ENCODE measurements at regions not wholly inside any gene's neighbourhood (a gene's known extent, or its start where the extent isn't known, plus 50 kb on each side); places are given as distances from the start of the nearest gene placed in this dataset.
"Not testable (repeated sequence)": the region's sequence is repeated elsewhere in the genome, so short reads cannot be mapped to it uniquely, and the experiment has no call there.

GRCh38 chr21:27795418-27795817 is 828.5 kb upstream of the ADAMTS5 start:
- DNase-seq: no peak

GRCh38 chr21:27793901-27794300 is 827.0 kb upstream of the ADAMTS5 start:
- no peak for DNase-seq

- no peak for DNase-seq
Measured at GRCh38 chr21:27787046-27787445, 820.2 kb upstream of the ADAMTS5 start.

- DNase-seq: no peak
Measured at GRCh38 chr21:27779606-27780005, 812.7 kb upstream of the ADAMTS5 start.

- no peak for DNase-seq
Measured at GRCh38 chr21:27776925-27777553, 810.2 kb upstream of the ADAMTS5 start.

GRCh38 chr21:27772816-27773215 is 805.9 kb upstream of the ADAMTS5 start:
- DNase-seq: no peak

- no peak for DNase-seq
Measured at GRCh38 chr21:27771938-27772483, 805.1 kb upstream of the ADAMTS5 start.

- no peak for DNase-seq
Measured at GRCh38 chr21:27769763-27770162, 802.9 kb upstream of the ADAMTS5 start.

- DNase-seq: not testable (repeated sequence)
Measured at GRCh38 chr21:27768046-27768637, 801.3 kb upstream of the ADAMTS5 start.

GRCh38 chr21:27764056-27764455 is 797.2 kb upstream of the ADAMTS5 start:
- DNase-seq: no peak

- no peak for DNase-seq
Measured at GRCh38 chr21:27761623-27762022, 794.7 kb upstream of the ADAMTS5 start.

- no peak for DNase-seq
Measured at GRCh38 chr21:27759820-27760219, 792.9 kb upstream of the ADAMTS5 start.

- DNase-seq: no peak
Measured at GRCh38 chr21:27759091-27759659, 792.3 kb upstream of the ADAMTS5 start.

- DNase-seq: no peak
Measured at GRCh38 chr21:27756191-27756590, 789.3 kb upstream of the ADAMTS5 start.

- DNase-seq: no peak
Measured at GRCh38 chr21:27743971-27744564, 777.2 kb upstream of the ADAMTS5 start.

GRCh38 chr21:27741736-27742135 is 774.8 kb upstream of the ADAMTS5 start:
- no peak for DNase-seq

- DNase-seq: no peak
Measured at GRCh38 chr21:27740084-27740483, 773.2 kb upstream of the ADAMTS5 start.

- no peak for DNase-seq
Measured at GRCh38 chr21:27739187-27739586, 772.3 kb upstream of the ADAMTS5 start.

- DNase-seq: no peak
Measured at GRCh38 chr21:27735699-27736098, 768.8 kb upstream of the ADAMTS5 start.

GRCh38 chr21:27734146-27734545 is 767.3 kb upstream of the ADAMTS5 start:
- no peak for DNase-seq

- DNase-seq: no peak
Measured at GRCh38 chr21:27725916-27726315, 759.0 kb upstream of the ADAMTS5 start.

- DNase-seq: no peak
Measured at GRCh38 chr21:27722095-27722494, 755.2 kb upstream of the ADAMTS5 start.

- DNase-seq: no peak
Measured at GRCh38 chr21:27721675-27722074, 754.8 kb upstream of the ADAMTS5 start.

GRCh38 chr21:27719226-27719625 is 752.3 kb upstream of the ADAMTS5 start:
- no peak for DNase-seq

All from activated CD8-positive, alpha-beta memory T cell treated with anti-CD3 and anti-CD28 coated beads, Interleukin-2, amount 50 U/mL, for 4 hours (primary cell).